HG03280 (cell line): ENCODE measurements at regions not wholly inside any gene's neighbourhood (a gene's known extent, or its start where the extent isn't known, plus 50 kb on each side); places are given as distances from the start of the nearest gene placed in this dataset.

ENCODE experiments used
- ATAC-seq: cut with Tn5 transposase; IDR thresholded peaks from one replicate; pipeline ENCODE4 v1.9.1; 2021; ENCODE audit warnings: mild to moderate bottlenecking, moderate library complexity; ENCODE audit not compliant: unreplicated experiment

- no peak for ATAC-seq
Measured at GRCh38 chr22:49289822-49290679, 537.6 kb downstream of the BRD1 start.

- no peak for ATAC-seq
Measured at GRCh38 chr22:49286181-49286760, 541.4 kb downstream of the BRD1 start.

- no peak for ATAC-seq
Measured at GRCh38 chr22:49284931-49285330, 542.7 kb downstream of the BRD1 start.

GRCh38 chr22:49284056-49284784, 543.5 kb downstream of the BRD1 start:
- ATAC-seq, result no peak

GRCh38 chr22:49282596-49282995, 545.1 kb downstream of the BRD1 start:
- no peak for ATAC-seq

- no peak for ATAC-seq
Measured at GRCh38 chr22:49281467-49282340, 546.0 kb downstream of the BRD1 start.

- no peak for ATAC-seq
Measured at GRCh38 chr22:49278340-49278739, 549.3 kb downstream of the BRD1 start.

GRCh38 chr22:49276567-49276966, 551.1 kb downstream of the BRD1 start:
- ATAC-seq, result no peak

GRCh38 chr22:49274754-49275380, 552.8 kb downstream of the BRD1 start:
- no peak for ATAC-seq

- no peak for ATAC-seq
Measured at GRCh38 chr22:49272546-49273125, 555.0 kb downstream of the BRD1 start.

GRCh38 chr22:49271831-49272230, 555.8 kb downstream of the BRD1 start:
- ATAC-seq, result no peak

- ATAC-seq, result no peak
Measured at GRCh38 chr22:49271369-49271727, 556.3 kb downstream of the BRD1 start.

- no peak for ATAC-seq
Measured at GRCh38 chr22:49270595-49271368, 556.9 kb downstream of the BRD1 start.

- no peak for ATAC-seq
Measured at GRCh38 chr22:49269928-49270327, 557.7 kb downstream of the BRD1 start.

GRCh38 chr22:49269371-49269770, 558.3 kb downstream of the BRD1 start:
- ATAC-seq, result no peak

GRCh38 chr22:49268924-49269323, 558.7 kb downstream of the BRD1 start:
- ATAC-seq, result no peak

GRCh38 chr22:49267996-49268395, 559.7 kb downstream of the BRD1 start:
- no peak for ATAC-seq

- ATAC-seq, result no peak
Measured at GRCh38 chr22:49266561-49267519, 560.8 kb downstream of the BRD1 start.
